Heart left ventricle (tissue), 16 donors: ENCODE measurements at regions not wholly inside any gene's neighbourhood (a gene's known extent, or its start where the extent isn't known, plus 50 kb on each side); places are given as distances from the start of the nearest gene placed in this dataset.

Experiments
- ATAC-seq, 4 donors: fragments of 200-7000 bp; cut with Tn5 transposase; one replicate each; pipeline ENCODE4 v1.9.1; 2020 to 2022; ENCODE audit warnings: moderate library complexity in 4 of 4, mild to moderate bottlenecking in 3 of 4, moderate number of reproducible peaks in 1 of 4
- DNase-seq, 5 donors: peaks; one replicate each; pipeline ENCODE4 v3.0.0-alpha.2; 2020
- H3K27ac ChIP-seq, 12 donors: fragments of 200-600 bp; sonication (generic) in 4 of 12; one replicate each; pipeline versions ENCODE4 v1.5.0 to v1.8.0; 2016 to 2022; ENCODE audit warnings: mild to moderate bottlenecking in 2 of 12
- H3K27me3 ChIP-seq, 9 donors: fragments of 200-600 bp; sonication (generic) in 2 of 9; one replicate each; pipeline versions ENCODE4 v1.5.1 to v1.8.0; 2016 to 2022; ENCODE audit warnings: mild to moderate bottlenecking in 3 of 9
- H3K36me3 ChIP-seq, 9 donors: fragments of 200-600 bp; sonication (generic) in 2 of 9; one replicate each; pipeline versions ENCODE4 v1.5.0 to v1.8.0; 2018 to 2022; ENCODE audit warnings: mild to moderate bottlenecking in 2 of 9
- H3K4me1 ChIP-seq, 12 donors: fragments of 200-600 bp; sonication (generic) in 4 of 12; one replicate each; pipeline versions ENCODE4 v1.5.0 to v1.8.0; 2016 to 2022; ENCODE audit warnings: mild to moderate bottlenecking in 3 of 12
- H3K4me3 ChIP-seq, 12 donors: fragments of 200-600 bp; sonication (generic) in 4 of 12; one replicate each; pipeline versions ENCODE4 v1.5.0 to v1.8.0; 2017 to 2022; ENCODE audit warnings: mild to moderate bottlenecking in 9 of 12, moderate library complexity in 4 of 12
- H3K9me3 ChIP-seq, 12 donors: fragments of 200-600 bp; sonication (generic) in 4 of 12; one replicate each; pipeline versions ENCODE4 v1.5.0 to v1.8.0; 2016 to 2022; ENCODE audit warnings: mild to moderate bottlenecking in 1 of 12
- POLR2A ChIP-seq, 2 donors: fragments of 450-650 bp; IDR thresholded peaks; one replicate each; pipeline ENCODE4 v1.6.1; 2017; ENCODE audit warnings: antibody characterized with exemption in 2 of 2, mild to moderate bottlenecking in 2 of 2, moderate library complexity in 2 of 2
- WGBS, 4 donors: extraction: QIAGEN DNeasy Blood & Tissue Kit in 2 of 4; methylation state at CpG; one replicate each; pipeline versions ENCODE4 v1.1.5 to v1.1.7; 2013 to 2018; 5-methylcytosine and 5-hydroxymethylcytosine counted together
- intact Hi-C, 10 donors: fragments of 100-400 bp; cut with DNase I; formaldehyde crosslinking; loops; one replicate each; pipeline versions ENCODE4 v1.11.1 to v1.14.2; 2022
- TF ChIP-seq, protein P1 (sequence below), 12 donors: fragments of 200-600 bp; sonication (generic) in 4 of 12; IDR thresholded peaks; one replicate each; pipeline versions ENCODE4 v1.5.0 to v1.8.0; 2018 to 2022; ENCODE audit warnings: antibody characterized with exemption in 12 of 12, mild to moderate bottlenecking in 5 of 12
- donor health status: ischemic (EF 13 %, LVEDD 7.1; RV severe dilation, severe dysfunction).
- donor health status: healthy with polysubstance abuse.
- donor health status: DM: no; HTN: yes; CAD: no.
- donor health status: DM: no; HTN: no; CAD: no.
- donor health status: ischemic (EF 25% LVEDD 6.9; RV normal size, moderate dysfunction).
- donor health status: ischemic (EF 25% LVEDD 5.7; RV mildly dilated, moderate dysfunction).
- donor health status: healthy.
- donor health status: DM: yes; HTN: yes; CAD: no.
- donor health status: ischemic (EF 35%, LVEDD 5.7; RV mildly dilated, moderate dysfunction).
- donor health status: nonischemic (EF 11% LVEDD 7.7; RV severe dilation, severe dysfunction).
- donor health status: DM: yes; HTN: yes; CAD: no.
- donor health status: PGD.
- donor health status: ischemic (EF 29% LVEDD 5.4; RV normal size, mild dysfunction).
- donor health status: nonischemic (EF 23%, LVEDD 6.1; RV moderate dilation, normal function).

DNA sequence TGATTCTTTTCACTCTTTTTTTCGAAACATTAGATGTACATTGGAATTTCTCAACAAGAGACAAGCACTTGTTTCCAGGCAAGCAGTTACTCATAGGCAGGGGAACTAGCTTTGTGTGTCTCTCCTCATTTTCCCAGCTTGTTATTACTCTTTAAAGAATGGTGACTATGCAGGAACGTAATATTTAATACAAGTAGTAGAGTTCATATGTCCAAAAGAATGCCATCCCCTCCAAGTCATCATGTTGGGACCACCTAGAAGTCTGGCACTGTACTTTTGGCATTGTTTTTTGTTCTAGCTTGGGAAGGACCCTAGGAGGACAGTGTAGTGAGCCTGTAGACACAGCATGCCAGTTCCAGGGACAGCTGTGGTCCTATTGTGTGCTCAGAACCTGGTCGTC is 650.7 kb downstream of the INHBA start:
- Histone ChIP-seq H3K27me3 (no peaks in the 10 kb centered on the region), H3K36me3 (no peaks in the 10 kb centered on the region), H3K9me3 (peaks cover 0 to 2% (median 0%) of the 10 kb centered on the region in 12 donors), H3K4me3 (no peak overlapping the region), H3K27ac (peak overlapping the region in 4 of 12 donors; percentile 14 to 67 (median 36)), H3K4me1 (peaks cover 0 to 16% (median 9%) of the 10 kb centered on the region in 12 donors)
- no peak for DNase-seq
- intact Hi-C loops, result no loop called here
- 77 to 86% (median 85%) methylated on average over 3 of the region's 3 CpGs for WGBS, 4 donors
- no peak for ATAC-seq
- TF ChIP-seq, protein P1, sequence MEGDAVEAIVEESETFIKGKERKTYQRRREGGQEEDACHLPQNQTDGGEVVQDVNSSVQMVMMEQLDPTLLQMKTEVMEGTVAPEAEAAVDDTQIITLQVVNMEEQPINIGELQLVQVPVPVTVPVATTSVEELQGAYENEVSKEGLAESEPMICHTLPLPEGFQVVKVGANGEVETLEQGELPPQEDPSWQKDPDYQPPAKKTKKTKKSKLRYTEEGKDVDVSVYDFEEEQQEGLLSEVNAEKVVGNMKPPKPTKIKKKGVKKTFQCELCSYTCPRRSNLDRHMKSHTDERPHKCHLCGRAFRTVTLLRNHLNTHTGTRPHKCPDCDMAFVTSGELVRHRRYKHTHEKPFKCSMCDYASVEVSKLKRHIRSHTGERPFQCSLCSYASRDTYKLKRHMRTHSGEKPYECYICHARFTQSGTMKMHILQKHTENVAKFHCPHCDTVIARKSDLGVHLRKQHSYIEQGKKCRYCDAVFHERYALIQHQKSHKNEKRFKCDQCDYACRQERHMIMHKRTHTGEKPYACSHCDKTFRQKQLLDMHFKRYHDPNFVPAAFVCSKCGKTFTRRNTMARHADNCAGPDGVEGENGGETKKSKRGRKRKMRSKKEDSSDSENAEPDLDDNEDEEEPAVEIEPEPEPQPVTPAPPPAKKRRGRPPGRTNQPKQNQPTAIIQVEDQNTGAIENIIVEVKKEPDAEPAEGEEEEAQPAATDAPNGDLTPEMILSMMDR (IDR thresholded peaks at IDR 0.05), result no peak
- TF ChIP-seq POLR2A (IDR thresholded peaks at IDR 0.05), result no peak

DNA sequence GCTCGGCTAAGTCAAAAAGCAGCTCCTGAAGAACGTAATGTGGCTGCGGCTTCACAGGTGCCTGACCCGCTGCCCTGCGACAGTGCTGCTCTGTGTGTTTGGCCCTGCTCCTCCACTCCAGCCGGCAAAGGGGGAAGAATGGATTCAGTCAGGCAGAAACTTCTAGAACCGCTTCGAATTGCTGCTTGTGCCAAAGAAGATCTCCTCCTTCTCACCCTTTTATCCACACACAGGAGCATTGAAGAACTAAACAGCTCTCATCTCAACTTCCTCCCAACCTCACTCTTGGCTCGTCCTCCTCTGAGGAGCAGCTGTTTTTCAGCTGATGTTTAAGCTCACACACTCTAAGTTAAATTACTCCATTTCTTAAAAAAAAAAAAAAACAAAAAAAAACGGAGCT is 651.4 kb downstream of the INHBA start:
- TF ChIP-seq, protein P1 (IDR thresholded peaks at IDR 0.05), result no peak
- TF ChIP-seq POLR2A (IDR thresholded peaks at IDR 0.05), result no peak
- H3K4me1 ChIP-seq, result peaks cover 0 to 22% (median 13%) of the 10 kb centered on the region in 12 donors
- peak overlapping the region in 5 of 12 donors; percentile 14 to 67 (median 53) for H3K27ac ChIP-seq
- DNase-seq (peak in 3 of 5 donors; percentile 33 to 43 (median 37)), ATAC-seq (peak in 1 of 4 donors; percentile 30)
- no peaks in the 10 kb centered on the region for H3K27me3 ChIP-seq
- intact Hi-C loops, result no loop called here
- no peak overlapping the region for H3K4me3 ChIP-seq
- 68 to 76% (median 70%) methylated on average over 10 of the region's 10 CpGs for WGBS, 4 donors
- no peaks in the 10 kb centered on the region for H3K9me3 ChIP-seq
- no peaks in the 10 kb centered on the region for H3K36me3 ChIP-seq

- TF ChIP-seq, protein P1 (IDR thresholded peaks at IDR 0.05), result no peak
- TF ChIP-seq POLR2A (IDR thresholded peaks at IDR 0.05), result no peak
- WGBS, 4 donors, result 87 to 93% (median 89%) methylated on average over 6 of the region's 6 CpGs
- intact Hi-C loops, result no loop called here
- Histone ChIP-seq H3K4me3 (no peak overlapping the region), H3K4me1 (peaks cover 0 to 27% (median 15%) of the 10 kb centered on the region in 12 donors), H3K36me3 (no peaks in the 10 kb centered on the region), H3K27ac (peak overlapping the region in 5 of 12 donors; percentile 14 to 67 (median 53)), H3K27me3 (no peaks in the 10 kb centered on the region), H3K9me3 (no peaks in the 10 kb centered on the region)
- no peak for ATAC-seq
- DNase-seq, result no peak
Observed at GRCh38 chr7:41051062-41051461, 651.8 kb downstream of the INHBA start.

- H3K27me3 ChIP-seq, result no peaks in the 10 kb centered on the region
- peaks cover 0 to 3% (median 0%) of the 10 kb centered on the region in 12 donors for H3K9me3 ChIP-seq
- no peak overlapping the region for H3K4me3 ChIP-seq
- DNase-seq, result no peak
- TF ChIP-seq, protein P1 (IDR thresholded peaks at IDR 0.05), result no peak
- no peak for TF ChIP-seq POLR2A (IDR thresholded peaks at IDR 0.05)
- intact Hi-C loops, result loop anchor here in 3 of 10 donors (5.0 to 10.0 kb wide), 2 partner anchors 646 to 649 kb away; no protein-coding TSS in a partner anchor
- H3K36me3 ChIP-seq, result no peaks in the 10 kb centered on the region
- WGBS, 4 donors, result 85 to 91% (median 89%) methylated on average over 2 of the region's 2 CpGs
- ATAC-seq, result no peak
- peaks cover 0 to 33% (median 19%) of the 10 kb centered on the region in 12 donors for H3K4me1 ChIP-seq
- peak overlapping the region in 3 of 12 donors; percentile 60 to 80 (median 74) for H3K27ac ChIP-seq
Observed at GRCh38 chr7:41048771-41049170, 654.1 kb downstream of the INHBA start.
